ENCODE measurements at regions not wholly inside any gene's neighbourhood (a gene's known extent, or its start where the extent isn't known, plus 50 kb on each side); places are given as distances from the start of the nearest gene placed in this dataset.
A peak's percentile ranks its signal among the peaks of the same experiment; 100 is the strongest.

DNA sequence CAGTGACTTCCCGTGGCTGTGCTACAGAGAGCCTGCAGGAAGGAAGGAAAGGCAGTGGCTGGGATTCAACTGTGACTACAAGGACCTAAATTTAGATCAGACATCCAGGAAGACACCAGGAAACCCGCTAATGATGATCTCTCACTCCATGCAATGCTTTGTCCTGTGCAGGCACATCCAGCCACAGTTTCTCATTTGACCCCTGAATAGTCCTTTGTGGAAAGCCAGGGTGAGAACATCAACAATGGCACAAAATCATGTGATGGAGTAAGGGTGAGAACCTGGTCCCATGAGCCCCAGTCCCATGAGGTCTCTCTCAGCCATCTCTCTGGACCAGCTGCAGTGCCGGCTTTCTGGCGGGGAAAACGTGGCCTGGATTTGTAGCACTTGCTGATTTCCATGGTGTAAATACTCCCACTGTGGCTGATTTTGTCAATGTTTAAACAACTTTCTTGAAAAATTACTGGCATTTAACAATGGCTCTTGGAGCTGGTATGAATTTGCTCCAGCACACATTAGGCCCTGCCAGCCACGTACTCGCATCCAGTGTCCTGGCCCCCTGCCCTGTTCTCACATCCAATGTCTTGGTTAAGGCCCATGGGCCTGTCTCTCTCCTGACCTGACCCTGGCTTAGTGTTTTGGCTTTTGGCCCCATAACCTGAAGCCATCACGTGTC lies 159.0 kb upstream of the HAAO start:
- TF ChIP-seq CTCF (IDR thresholded peaks at IDR 0.05; ENCODE audit: extremely low read depth in 1 of 2, insufficient read depth in 1 of 2, low read depth in 1 of 2, low read length in 2 of 2) (no peak), GATA2 (IDR thresholded peaks at IDR 0.05; ENCODE audit: insufficient read depth, insufficient read length, low read depth, low read length) (no peak), POLR2A (IDR thresholded peaks at IDR 0.05; ENCODE audit: low read depth, low read length) (peak; percentile 40), EZH2 (IDR thresholded peaks at IDR 0.05; ENCODE audit: borderline replicate concordance, low read depth, low read length, severe bottlenecking) (no peak)
- TF ChIP-seq, protein P1, sequence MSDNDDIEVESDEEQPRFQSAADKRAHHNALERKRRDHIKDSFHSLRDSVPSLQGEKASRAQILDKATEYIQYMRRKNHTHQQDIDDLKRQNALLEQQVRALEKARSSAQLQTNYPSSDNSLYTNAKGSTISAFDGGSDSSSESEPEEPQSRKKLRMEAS (IDR thresholded peaks at IDR 0.05; ENCODE audit: insufficient read depth, insufficient read length) = peak; percentile 45

All from endothelial cell of umbilical vein (primary cell).